ENCODE measurements at regions not wholly inside any gene's neighbourhood (a gene's known extent, or its start where the extent isn't known, plus 50 kb on each side); places are given as distances from the start of the nearest gene placed in this dataset.

- TF ChIP-seq CTCF (IDR thresholded peaks at IDR 0.05; ENCODE audit: insufficient read depth, low read depth, low read length, missing control alignments), result no peak
- H3K4me3 ChIP-seq (ENCODE audit: low read depth, low read length), result no peak overlapping the region
- peak; percentile 31 for DNase-seq (ENCODE audit: low read depth)
Observed at GRCh38 chr2:62334009-62334408, 138.1 kb downstream of the B3GNT2 start.

GRCh38 chr2:62330959-62331358 lies 135.0 kb downstream of the B3GNT2 start:
- no peak overlapping the region for H3K4me3 ChIP-seq (ENCODE audit: low read depth, low read length)
- TF ChIP-seq CTCF (IDR thresholded peaks at IDR 0.05; ENCODE audit: insufficient read depth, low read depth, low read length, missing control alignments), result no peak
- DNase-seq (ENCODE audit: low read depth), result no peak

GRCh38 chr2:62329797-62330196 lies 133.9 kb downstream of the B3GNT2 start:
- TF ChIP-seq CTCF (IDR thresholded peaks at IDR 0.05; ENCODE audit: insufficient read depth, low read depth, low read length, missing control alignments), result no peak
- no peak for DNase-seq (ENCODE audit: low read depth)
- no peak overlapping the region for H3K4me3 ChIP-seq (ENCODE audit: low read depth, low read length)

- no peak for TF ChIP-seq CTCF (IDR thresholded peaks at IDR 0.05; ENCODE audit: insufficient read depth, low read depth, low read length, missing control alignments)
- no peak overlapping the region for H3K4me3 ChIP-seq (ENCODE audit: low read depth, low read length)
- DNase-seq (ENCODE audit: low read depth), result no peak
Observed at GRCh38 chr2:62326735-62327134, 130.8 kb downstream of the B3GNT2 start.

- DNase-seq (ENCODE audit: low read depth), result no peak
- no peak overlapping the region for H3K4me3 ChIP-seq (ENCODE audit: low read depth, low read length)
- no peak for TF ChIP-seq CTCF (IDR thresholded peaks at IDR 0.05; ENCODE audit: insufficient read depth, low read depth, low read length, missing control alignments)
Observed at GRCh38 chr2:62325398-62325797, 129.5 kb downstream of the B3GNT2 start.

GRCh38 chr2:62321380-62322289 lies 125.7 kb downstream of the B3GNT2 start:
- no peak overlapping the region for H3K4me3 ChIP-seq (ENCODE audit: low read depth, low read length)
- TF ChIP-seq CTCF (IDR thresholded peaks at IDR 0.05; ENCODE audit: insufficient read depth, low read depth, low read length, missing control alignments), result no peak

More at GRCh38 chr2:62321380-62322289, 125.7 kb downstream of the B3GNT2 start:
- peak; percentile 57 for DNase-seq (ENCODE audit: low read depth)

Measured in GM12865 (cell line).